MG63 (cell line): ENCODE measurements at regions not wholly inside any gene's neighbourhood (a gene's known extent, or its start where the extent isn't known, plus 50 kb on each side); places are given as distances from the start of the nearest gene placed in this dataset.

ENCODE experiments used
- DNase-seq: peaks from one replicate; pipeline ENCODE4 v3.0.0-alpha.2; 2020
- H3K27me3 ChIP-seq: fragments of 250-450 bp; sonication (Bioruptor Pico); 2 replicates; pipeline ENCODE4 v1.5.1; 2020; ENCODE audit warnings: mild to moderate bottlenecking, moderate library complexity
- H3K36me3 ChIP-seq: fragments of 250-450 bp; sonication (Bioruptor Pico); 2 replicates; pipeline ENCODE4 v1.5.1; 2020; ENCODE audit warnings: mild to moderate bottlenecking, moderate library complexity
- H3K4me3 ChIP-seq: fragments of 250-450 bp; sonication (Bioruptor Pico); 2 replicates; pipeline ENCODE4 v1.5.1; 2020; ENCODE audit warnings: mild to moderate bottlenecking, moderate library complexity
- H3K9me3 ChIP-seq: fragments of 250-450 bp; sonication (Bioruptor Pico); 2 replicates; pipeline ENCODE4 v1.5.1; 2020; ENCODE audit warnings: mild to moderate bottlenecking, moderate library complexity

GRCh38 chr15:85847031-85847430 is 52.3 kb upstream of the KLHL25 start:
- peaks cover 4% of the 10 kb centered on the region for H3K9me3 ChIP-seq

GRCh38 chr15:85849946-85850345 is 55.2 kb upstream of the KLHL25 start:
- Histone ChIP-seq H3K4me3 (no peak overlapping the region), H3K9me3 (peaks cover 4% of the 10 kb centered on the region), H3K27me3 (peaks cover 2% of the 10 kb centered on the region), H3K36me3 (no peaks in the 10 kb centered on the region)
- DNase-seq = no peak

More at GRCh38 chr15:85847031-85847430, 52.3 kb upstream of the KLHL25 start:
- DNase-seq = no peak
- H3K27me3 ChIP-seq = no peaks in the 10 kb centered on the region
- no peak overlapping the region for H3K4me3 ChIP-seq
- H3K36me3 ChIP-seq = no peaks in the 10 kb centered on the region

GRCh38 chr15:85852969-85853368 is 58.2 kb upstream of the KLHL25 start:
- Histone ChIP-seq H3K4me3 (no peak overlapping the region), H3K36me3 (no peaks in the 10 kb centered on the region), H3K27me3 (peaks cover 20% of the 10 kb centered on the region), H3K9me3 (no peaks in the 10 kb centered on the region)
- no peak for DNase-seq

GRCh38 chr15:85854345-85855097 is 59.8 kb upstream of the KLHL25 start:
- Histone ChIP-seq H3K4me3 (no peak overlapping the region), H3K27me3 (peaks cover 27% of the 10 kb centered on the region), H3K36me3 (no peaks in the 10 kb centered on the region), H3K9me3 (no peaks in the 10 kb centered on the region)
- peak; percentile 23 for DNase-seq

GRCh38 chr15:85858586-85859375 is 64.1 kb upstream of the KLHL25 start:
- H3K27me3 ChIP-seq = peaks cover 26% of the 10 kb centered on the region
- no peak overlapping the region for H3K4me3 ChIP-seq
- H3K9me3 ChIP-seq = no peaks in the 10 kb centered on the region
- no peaks in the 10 kb centered on the region for H3K36me3 ChIP-seq
- DNase-seq = peak; percentile 65

- H3K36me3 ChIP-seq = no peaks in the 10 kb centered on the region
- peaks cover 26% of the 10 kb centered on the region for H3K27me3 ChIP-seq
- H3K9me3 ChIP-seq = no peaks in the 10 kb centered on the region
- no peak for DNase-seq
- H3K4me3 ChIP-seq = no peak overlapping the region
These were observed 64.9 kb upstream of the KLHL25 start for GRCh38 chr15:85859671-85860070.

GRCh38 chr15:85860394-85861161 is 65.9 kb upstream of the KLHL25 start:
- no peaks in the 10 kb centered on the region for H3K36me3 ChIP-seq
- no peak for DNase-seq
- H3K4me3 ChIP-seq = no peak overlapping the region
- H3K9me3 ChIP-seq = no peaks in the 10 kb centered on the region
- peaks cover 22% of the 10 kb centered on the region for H3K27me3 ChIP-seq

GRCh38 chr15:85865070-85865684 is 70.5 kb upstream of the KLHL25 start:
- peaks cover 6% of the 10 kb centered on the region for H3K27me3 ChIP-seq

GRCh38 chr15:85867250-85867649 is 72.5 kb upstream of the KLHL25 start:
- Histone ChIP-seq H3K9me3 (no peaks in the 10 kb centered on the region), H3K27me3 (peaks cover 9% of the 10 kb centered on the region), H3K36me3 (no peaks in the 10 kb centered on the region), H3K4me3 (no peak overlapping the region)
- DNase-seq = no peak

More at GRCh38 chr15:85865070-85865684, 70.5 kb upstream of the KLHL25 start:
- DNase-seq = peak; percentile 32
- Histone ChIP-seq H3K36me3 (no peaks in the 10 kb centered on the region), H3K9me3 (no peaks in the 10 kb centered on the region), H3K4me3 (no peak overlapping the region)

GRCh38 chr15:85869124-85869523 is 74.4 kb upstream of the KLHL25 start:
- DNase-seq = no peak
- no peak overlapping the region for H3K4me3 ChIP-seq
- H3K9me3 ChIP-seq = no peaks in the 10 kb centered on the region
- no peaks in the 10 kb centered on the region for H3K36me3 ChIP-seq
- H3K27me3 ChIP-seq = peaks cover 9% of the 10 kb centered on the region

GRCh38 chr15:85870216-85871014 is 75.7 kb upstream of the KLHL25 start:
- H3K27me3 ChIP-seq = peaks cover 9% of the 10 kb centered on the region
- H3K36me3 ChIP-seq = no peaks in the 10 kb centered on the region
- no peaks in the 10 kb centered on the region for H3K9me3 ChIP-seq
- no peak for DNase-seq
- no peak overlapping the region for H3K4me3 ChIP-seq

- H3K27me3 ChIP-seq = peaks cover 9% of the 10 kb centered on the region
- no peaks in the 10 kb centered on the region for H3K36me3 ChIP-seq
- no peak overlapping the region for H3K4me3 ChIP-seq
- no peak for DNase-seq
- H3K9me3 ChIP-seq = no peaks in the 10 kb centered on the region
These were observed 76.8 kb upstream of the KLHL25 start for GRCh38 chr15:85871545-85871944.

GRCh38 chr15:85872125-85872524 is 77.4 kb upstream of the KLHL25 start:
- Histone ChIP-seq H3K4me3 (no peak overlapping the region), H3K36me3 (no peaks in the 10 kb centered on the region), H3K9me3 (no peaks in the 10 kb centered on the region), H3K27me3 (peaks cover 9% of the 10 kb centered on the region)
- DNase-seq = no peak

GRCh38 chr15:85874236-85874635 is 79.5 kb upstream of the KLHL25 start:
- no peaks in the 10 kb centered on the region for H3K36me3 ChIP-seq
- peaks cover 12% of the 10 kb centered on the region for H3K27me3 ChIP-seq
- no peak overlapping the region for H3K4me3 ChIP-seq
- no peak for DNase-seq
- H3K9me3 ChIP-seq = no peaks in the 10 kb centered on the region

- Histone ChIP-seq H3K36me3 (no peaks in the 10 kb centered on the region), H3K9me3 (no peaks in the 10 kb centered on the region), H3K27me3 (peaks cover 6% of the 10 kb centered on the region), H3K4me3 (no peak overlapping the region)
- DNase-seq = no peak
These were observed 81.0 kb upstream of the KLHL25 start for GRCh38 chr15:85875756-85876155.

GRCh38 chr15:85878828-85879225 is 84.1 kb upstream of the KLHL25 start:
- no peaks in the 10 kb centered on the region for H3K36me3 ChIP-seq
- H3K9me3 ChIP-seq = peaks cover 3% of the 10 kb centered on the region; the same call in 1 of the 2 replicates
- H3K4me3 ChIP-seq = no peak overlapping the region
- H3K27me3 ChIP-seq = peaks cover 6% of the 10 kb centered on the region
- no peak for DNase-seq
